ENCODE measurements at regions not wholly inside any gene's neighbourhood (a gene's known extent, or its start where the extent isn't known, plus 50 kb on each side); places are given as distances from the start of the nearest gene placed in this dataset.
"Not testable (repeated sequence)": the region's sequence is repeated elsewhere in the genome, so short reads cannot be mapped to it uniquely, and the experiment has no call there.

GRCh38 chr1:187514110-187514509 lies 685.4 kb downstream of the PLA2G4A start:
- DNase-seq (ENCODE audit: low read depth, low spot score): no peak

- DNase-seq (ENCODE audit: low read depth, low spot score): no peak
These were observed 688.1 kb downstream of the PLA2G4A start for GRCh38 chr1:187516874-187517273.

- DNase-seq (ENCODE audit: low read depth, low spot score): no peak
These were observed 688.8 kb downstream of the PLA2G4A start for GRCh38 chr1:187517546-187517945.

- DNase-seq (ENCODE audit: low read depth, low spot score): no peak
These were observed 698.6 kb downstream of the PLA2G4A start for GRCh38 chr1:187527346-187527745.

- no peak for DNase-seq (ENCODE audit: low read depth, low spot score)
These were observed 709.2 kb downstream of the PLA2G4A start for GRCh38 chr1:187537936-187538335.

- no peak for DNase-seq (ENCODE audit: low read depth, low spot score)
These were observed 720.8 kb downstream of the PLA2G4A start for GRCh38 chr1:187549540-187549939.

GRCh38 chr1:187551061-187551460 lies 722.3 kb downstream of the PLA2G4A start:
- no peak for DNase-seq (ENCODE audit: low read depth, low spot score)

- DNase-seq (ENCODE audit: low read depth, low spot score): no peak
These were observed 734.4 kb downstream of the PLA2G4A start for GRCh38 chr1:187563191-187563590.

- DNase-seq (ENCODE audit: low read depth, low spot score): no peak
These were observed 737.6 kb downstream of the PLA2G4A start for GRCh38 chr1:187566354-187566753.

GRCh38 chr1:187568067-187568466 lies 739.3 kb downstream of the PLA2G4A start:
- no peak for DNase-seq (ENCODE audit: low read depth, low spot score)

- DNase-seq (ENCODE audit: low read depth, low spot score): no peak
These were observed 741.4 kb downstream of the PLA2G4A start for GRCh38 chr1:187570166-187570565.

- no peak for DNase-seq (ENCODE audit: low read depth, low spot score)
These were observed 748.9 kb downstream of the PLA2G4A start for GRCh38 chr1:187577610-187578009.

GRCh38 chr1:187588917-187589316 lies 760.2 kb downstream of the PLA2G4A start:
- no peak for DNase-seq (ENCODE audit: low read depth, low spot score)

GRCh38 chr1:187605736-187606135 lies 777.0 kb downstream of the PLA2G4A start:
- no peak for DNase-seq (ENCODE audit: low read depth, low spot score)

GRCh38 chr1:187615853-187616735 lies 787.3 kb downstream of the PLA2G4A start:
- DNase-seq (ENCODE audit: low read depth, low spot score): not testable (repeated sequence)

GRCh38 chr1:187616830-187617229 lies 788.1 kb downstream of the PLA2G4A start:
- not testable (repeated sequence) for DNase-seq (ENCODE audit: low read depth, low spot score)

GRCh38 chr1:187617776-187618175 lies 789.0 kb downstream of the PLA2G4A start:
- no peak for DNase-seq (ENCODE audit: low read depth, low spot score)

GRCh38 chr1:187619175-187619574 lies 790.4 kb downstream of the PLA2G4A start:
- DNase-seq (ENCODE audit: low read depth, low spot score): no peak

GRCh38 chr1:187621951-187622350 lies 793.2 kb downstream of the PLA2G4A start:
- no peak for DNase-seq (ENCODE audit: low read depth, low spot score)

- DNase-seq (ENCODE audit: low read depth, low spot score): no peak
These were observed 793.8 kb downstream of the PLA2G4A start for GRCh38 chr1:187622545-187622944.

- DNase-seq (ENCODE audit: low read depth, low spot score): no peak
These were observed 796.2 kb downstream of the PLA2G4A start for GRCh38 chr1:187624812-187625545.

GRCh38 chr1:187626056-187626455 lies 797.3 kb downstream of the PLA2G4A start:
- no peak for DNase-seq (ENCODE audit: low read depth, low spot score)

- no peak for DNase-seq (ENCODE audit: low read depth, low spot score)
These were observed 798.8 kb downstream of the PLA2G4A start for GRCh38 chr1:187627516-187627915.

Data from pulmonary artery endothelial cell (primary cell).